Progenitor cell of endocrine pancreas (in vitro differentiated cells): ENCODE measurements at regions not wholly inside any gene's neighbourhood (a gene's known extent, or its start where the extent isn't known, plus 50 kb on each side); places are given as distances from the start of the nearest gene placed in this dataset.

ENCODE experiments used
- DNase-seq: peaks from one replicate; pipeline ENCODE4 v3.0.0; 2021; ENCODE audit warnings: low spot score; ENCODE audit not compliant: unreplicated experiment
- H3K27ac Mint-ChIP-seq: 2 replicates; pipeline ENCODE4 v1.8.0; 2021; ENCODE audit warnings: mild to moderate bottlenecking, moderate library complexity, mixed read lengths
- H3K27me3 Mint-ChIP-seq: 2 replicates; pipeline ENCODE4 v1.8.0; 2021; ENCODE audit warnings: mixed read lengths
- H3K36me3 Mint-ChIP-seq: 2 replicates; pipeline ENCODE4 v1.8.0; 2022; ENCODE audit warnings: mixed read lengths; ENCODE audit not compliant: insufficient read depth
- H3K4me1 Mint-ChIP-seq: 2 replicates; pipeline ENCODE4 v1.8.0; 2021; ENCODE audit warnings: low read depth, mixed read lengths
- H3K4me3 Mint-ChIP-seq: 2 replicates; pipeline ENCODE4 v1.8.0; 2021; ENCODE audit warnings: low read depth, mild to moderate bottlenecking, moderate library complexity, mixed read lengths
- H3K9me3 Mint-ChIP-seq: 2 replicates; pipeline ENCODE4 v1.8.0; 2021; ENCODE audit warnings: low read depth, mixed read lengths
- TF ChIP-seq, protein P1 (sequence below): fragments of 200-600 bp; sonication (generic); IDR thresholded peaks from one replicate; pipeline ENCODE4 v1.5.0; 2021; ENCODE audit warnings: antibody characterized with exemption, mild to moderate bottlenecking; ENCODE audit not compliant: unreplicated experiment

DNA sequence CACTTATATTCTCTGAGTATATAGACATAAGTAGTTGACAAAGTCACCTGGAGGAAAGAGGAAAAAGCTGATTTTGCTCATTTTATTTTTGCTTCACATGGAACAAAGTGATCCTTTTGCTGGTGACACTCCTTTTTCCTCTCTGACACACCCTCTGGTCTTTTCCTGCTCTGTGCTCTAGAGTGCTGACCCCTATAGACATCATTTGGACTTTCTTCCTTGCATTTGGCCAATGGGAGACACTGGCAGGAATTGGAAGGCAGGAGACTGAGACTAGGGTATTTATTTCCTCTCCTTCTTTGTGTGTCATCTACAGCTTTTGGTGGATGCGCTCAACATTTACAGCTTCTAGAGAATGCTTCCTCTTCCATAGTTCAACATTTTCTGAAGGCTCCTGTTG lies 1078.1 kb downstream of the SORCS1 start:
- H3K9me3 Mint-ChIP-seq, result peaks cover 4% of the 10 kb centered on the region
- no peak overlapping the region for H3K4me3 Mint-ChIP-seq
- H3K4me1 Mint-ChIP-seq, result no peaks in the 10 kb centered on the region
- no peak overlapping the region for H3K27ac Mint-ChIP-seq
- TF ChIP-seq, protein P1, sequence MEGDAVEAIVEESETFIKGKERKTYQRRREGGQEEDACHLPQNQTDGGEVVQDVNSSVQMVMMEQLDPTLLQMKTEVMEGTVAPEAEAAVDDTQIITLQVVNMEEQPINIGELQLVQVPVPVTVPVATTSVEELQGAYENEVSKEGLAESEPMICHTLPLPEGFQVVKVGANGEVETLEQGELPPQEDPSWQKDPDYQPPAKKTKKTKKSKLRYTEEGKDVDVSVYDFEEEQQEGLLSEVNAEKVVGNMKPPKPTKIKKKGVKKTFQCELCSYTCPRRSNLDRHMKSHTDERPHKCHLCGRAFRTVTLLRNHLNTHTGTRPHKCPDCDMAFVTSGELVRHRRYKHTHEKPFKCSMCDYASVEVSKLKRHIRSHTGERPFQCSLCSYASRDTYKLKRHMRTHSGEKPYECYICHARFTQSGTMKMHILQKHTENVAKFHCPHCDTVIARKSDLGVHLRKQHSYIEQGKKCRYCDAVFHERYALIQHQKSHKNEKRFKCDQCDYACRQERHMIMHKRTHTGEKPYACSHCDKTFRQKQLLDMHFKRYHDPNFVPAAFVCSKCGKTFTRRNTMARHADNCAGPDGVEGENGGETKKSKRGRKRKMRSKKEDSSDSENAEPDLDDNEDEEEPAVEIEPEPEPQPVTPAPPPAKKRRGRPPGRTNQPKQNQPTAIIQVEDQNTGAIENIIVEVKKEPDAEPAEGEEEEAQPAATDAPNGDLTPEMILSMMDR, result no peak
- DNase-seq, result no peak
- no peaks in the 10 kb centered on the region for H3K27me3 Mint-ChIP-seq
- no peaks in the 10 kb centered on the region for H3K36me3 Mint-ChIP-seq

DNA sequence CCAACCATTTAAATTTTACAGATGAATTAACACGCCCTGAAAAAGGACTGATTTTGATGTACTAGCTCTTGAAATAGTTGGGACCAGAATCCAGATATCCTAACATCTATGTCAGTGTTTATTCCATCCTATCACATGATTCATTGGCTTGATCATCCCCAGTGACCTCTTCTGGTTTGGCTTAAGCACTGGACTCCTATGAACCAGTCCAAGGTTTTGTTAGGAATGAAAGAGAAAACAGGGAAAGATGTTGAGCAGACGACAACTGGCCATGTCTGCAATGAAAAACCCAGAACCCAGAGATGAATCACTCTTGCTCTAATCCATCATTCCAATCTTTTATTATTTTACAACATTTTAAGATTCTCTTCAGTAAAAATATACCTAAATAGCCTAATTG lies 1080.9 kb downstream of the SORCS1 start:
- Mint-ChIP-seq H3K9me3 (peaks cover 4% of the 10 kb centered on the region), H3K4me1 (no peaks in the 10 kb centered on the region), H3K36me3 (no peaks in the 10 kb centered on the region), H3K27ac (no peak overlapping the region), H3K27me3 (no peaks in the 10 kb centered on the region), H3K4me3 (no peak overlapping the region)
- no peak for DNase-seq
- TF ChIP-seq, protein P1, result no peak

DNA sequence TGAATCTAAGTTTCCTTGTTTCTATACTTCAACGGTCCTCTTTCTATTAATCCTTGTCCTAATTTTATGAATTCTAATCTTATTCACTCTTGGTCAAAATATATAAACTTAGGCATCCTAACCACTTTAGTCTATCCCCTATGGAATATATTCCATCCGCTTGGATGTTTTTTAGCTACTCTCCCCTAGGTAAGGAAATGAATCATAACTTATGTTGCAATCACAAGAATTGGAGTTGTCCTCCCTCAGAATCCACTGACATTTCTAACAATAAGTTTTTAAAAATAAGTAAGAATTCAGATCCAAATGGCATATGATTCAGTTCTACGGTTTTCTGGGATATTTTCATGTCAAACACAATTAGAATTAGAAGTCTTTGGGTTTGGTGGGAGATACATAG lies 1081.6 kb downstream of the SORCS1 start:
- peaks cover 4% of the 10 kb centered on the region for H3K9me3 Mint-ChIP-seq
- no peak for DNase-seq
- H3K27ac Mint-ChIP-seq, result no peak overlapping the region
- no peak overlapping the region for H3K4me3 Mint-ChIP-seq
- H3K4me1 Mint-ChIP-seq, result no peaks in the 10 kb centered on the region
- H3K36me3 Mint-ChIP-seq, result no peaks in the 10 kb centered on the region
- H3K27me3 Mint-ChIP-seq, result no peaks in the 10 kb centered on the region
- TF ChIP-seq, protein P1, result no peak

DNA sequence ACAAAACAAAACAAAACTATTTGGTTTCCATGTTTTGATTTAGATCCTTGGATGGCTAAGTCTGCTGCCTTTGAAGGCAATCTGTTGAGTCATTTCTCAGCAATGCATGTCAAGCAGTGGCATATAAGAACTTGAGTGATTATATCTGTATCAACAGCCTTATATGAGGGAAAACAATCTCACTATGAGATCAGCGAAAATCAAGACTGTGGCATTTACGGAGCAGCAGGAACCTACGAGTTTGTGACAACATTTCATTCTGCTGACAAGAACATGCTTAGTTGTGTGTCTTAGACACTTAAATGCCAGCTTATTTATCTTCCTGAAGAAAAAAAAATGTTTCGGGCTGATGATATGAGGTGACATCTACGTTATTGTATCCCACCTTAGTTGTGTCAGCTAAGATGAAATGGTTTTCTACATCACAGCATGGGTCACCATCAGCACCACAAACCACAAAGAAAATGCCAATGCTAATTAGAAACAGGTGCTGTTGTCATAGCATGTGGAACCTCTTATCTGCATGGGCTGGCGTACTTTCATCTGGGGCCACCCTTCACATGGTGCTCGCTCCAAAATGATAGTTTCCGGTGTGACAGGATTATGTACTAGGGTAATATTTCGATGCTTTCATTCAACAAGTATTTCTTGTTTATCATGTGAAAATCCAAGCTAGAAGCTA lies 1085.5 kb downstream of the SORCS1 start:
- DNase-seq, result no peak
- no peaks in the 10 kb centered on the region for H3K36me3 Mint-ChIP-seq
- H3K4me1 Mint-ChIP-seq, result no peaks in the 10 kb centered on the region
- no peak overlapping the region for H3K27ac Mint-ChIP-seq
- no peak overlapping the region for H3K4me3 Mint-ChIP-seq
- H3K27me3 Mint-ChIP-seq, result no peaks in the 10 kb centered on the region
- no peaks in the 10 kb centered on the region for H3K9me3 Mint-ChIP-seq
- TF ChIP-seq, protein P1, result no peak

DNA sequence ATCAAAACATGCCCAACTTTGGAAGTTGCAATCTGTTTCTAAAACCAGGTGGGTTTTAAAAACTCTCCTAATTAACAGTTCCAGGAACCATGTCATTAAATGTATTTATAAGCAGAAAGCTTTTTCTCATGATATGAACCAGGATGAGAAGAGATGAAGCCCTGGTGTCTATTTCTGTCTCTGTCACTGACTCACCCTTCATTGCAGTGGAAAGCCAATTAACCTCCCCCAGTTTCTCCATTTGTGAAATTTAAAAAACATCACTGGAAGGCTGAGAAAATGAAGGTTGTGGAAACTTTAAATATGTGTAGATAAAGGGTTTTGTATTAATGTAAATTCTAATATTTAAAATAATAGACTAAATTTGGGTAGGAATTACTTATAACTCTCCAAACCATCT lies 1088.0 kb downstream of the SORCS1 start:
- TF ChIP-seq, protein P1, result no peak
- H3K4me3 Mint-ChIP-seq, result no peak overlapping the region
- H3K4me1 Mint-ChIP-seq, result no peaks in the 10 kb centered on the region
- no peak overlapping the region for H3K27ac Mint-ChIP-seq
- H3K27me3 Mint-ChIP-seq, result no peaks in the 10 kb centered on the region
- H3K36me3 Mint-ChIP-seq, result no peaks in the 10 kb centered on the region
- H3K9me3 Mint-ChIP-seq, result peaks cover 4% of the 10 kb centered on the region
- no peak for DNase-seq
